ENCODE measurements at regions not wholly inside any gene's neighbourhood (a gene's known extent, or its start where the extent isn't known, plus 50 kb on each side); places are given as distances from the start of the nearest gene placed in this dataset.

GRCh38 chr2:102886216-102886893 lies 124.5 kb downstream of the TMEM182 start:
- DNase-seq: no peak
- ChIA-PET POLR2A (ENCODE audit: unreplicated experiment) (no interaction called here), CTCF (no interaction called here)
- Histone ChIP-seq H3K27me3 (ENCODE audit: insufficient read depth, low read depth) (no peaks in the 10 kb centered on the region), H3K4me3 (no peak overlapping the region), H3K36me3 (ENCODE audit: low read depth) (no peaks in the 10 kb centered on the region), H3K9me2 (ENCODE audit: insufficient read depth) (no peaks in the 10 kb centered on the region), H3K27ac (no peak overlapping the region), H3K4me1 (replicated peaks; ENCODE audit: insufficient read depth) (no peaks in the 10 kb centered on the region), H3F3A (ENCODE audit: insufficient read depth, low read depth) (no peaks in the 10 kb centered on the region), H3K79me2 (ENCODE audit: low read depth) (no peaks in the 10 kb centered on the region), H3K4me2 (no peak overlapping the region), H3K9me3 (ENCODE audit: insufficient read depth, low read depth) (no peaks in the 10 kb centered on the region), H2AFZ (no peak overlapping the region), H4K20me1 (ENCODE audit: insufficient read depth) (no peaks in the 10 kb centered on the region)
- TF ChIP-seq CTCF (conservative IDR thresholded peaks at IDR 0.05) (no peak), EZH2 (IDR thresholded peaks at IDR 0.05; ENCODE audit: low read depth) (no peak)
- no TSS peak for BruUV-seq (replicated peaks)
- intact Hi-C loops (cut with micrococcal nuclease; ENCODE audit: unreplicated experiment): no loop called here

- no TSS peak for BruUV-seq (replicated peaks)
- intact Hi-C loops (cut with micrococcal nuclease; ENCODE audit: unreplicated experiment): no loop called here
- CTCF ChIA-PET: no interaction called here
- H3K27me3 ChIP-seq (ENCODE audit: insufficient read depth, low read depth): no peaks in the 10 kb centered on the region
- no peak overlapping the region for H3K4me3 ChIP-seq
- no peaks in the 10 kb centered on the region for H3K4me1 ChIP-seq (replicated peaks; ENCODE audit: insufficient read depth)
- no peak for DNase-seq
- no peak overlapping the region for H3K4me2 ChIP-seq
- H3K9me3 ChIP-seq (ENCODE audit: insufficient read depth, low read depth): no peaks in the 10 kb centered on the region
- no peaks in the 10 kb centered on the region for H3K79me2 ChIP-seq (ENCODE audit: low read depth)
- POLR2A ChIA-PET (ENCODE audit: unreplicated experiment): no interaction called here
- TF ChIP-seq EZH2 (IDR thresholded peaks at IDR 0.05; ENCODE audit: low read depth) (no peak), CTCF (conservative IDR thresholded peaks at IDR 0.05) (no peak)
- no peaks in the 10 kb centered on the region for H3K9me2 ChIP-seq (ENCODE audit: insufficient read depth)
- H3K27ac ChIP-seq: no peak overlapping the region
- H2AFZ ChIP-seq: no peak overlapping the region
- H3F3A ChIP-seq (ENCODE audit: insufficient read depth, low read depth): no peaks in the 10 kb centered on the region
- no peaks in the 10 kb centered on the region for H3K36me3 ChIP-seq (ENCODE audit: low read depth)
- H4K20me1 ChIP-seq (ENCODE audit: insufficient read depth): no peaks in the 10 kb centered on the region
Observed at GRCh38 chr2:102888514-102888913, 126.7 kb downstream of the TMEM182 start.

- Histone ChIP-seq H3K4me1 (replicated peaks; ENCODE audit: insufficient read depth) (0 out of 2 replicates have a peak, but pooled peaks cover 3% of the 10 kb centered on the region), H3K4me3 (no peak overlapping the region), H3K4me2 (no peak overlapping the region), H4K20me1 (ENCODE audit: insufficient read depth) (no peaks in the 10 kb centered on the region), H3K36me3 (ENCODE audit: low read depth) (no peaks in the 10 kb centered on the region), H2AFZ (no peak overlapping the region), H3K27me3 (ENCODE audit: insufficient read depth, low read depth) (no peaks in the 10 kb centered on the region), H3K27ac (no peak overlapping the region), H3F3A (ENCODE audit: insufficient read depth, low read depth) (no peaks in the 10 kb centered on the region), H3K9me3 (ENCODE audit: insufficient read depth, low read depth) (no peaks in the 10 kb centered on the region), H3K79me2 (ENCODE audit: low read depth) (no peaks in the 10 kb centered on the region), H3K9me2 (ENCODE audit: insufficient read depth) (no peaks in the 10 kb centered on the region)
- intact Hi-C loops (cut with micrococcal nuclease; ENCODE audit: unreplicated experiment): no loop called here
- POLR2A ChIA-PET (ENCODE audit: unreplicated experiment): interaction anchor here (0.6 kb wide), 1 partner anchor 950 kb away, joined by 3 read pairs; no protein-coding TSS in a partner anchor
- CTCF ChIA-PET: no interaction called here
- BruUV-seq (replicated peaks): no TSS peak
- TF ChIP-seq EZH2 (IDR thresholded peaks at IDR 0.05; ENCODE audit: low read depth) (no peak), CTCF (conservative IDR thresholded peaks at IDR 0.05) (no peak)
- no peak for DNase-seq
Observed at GRCh38 chr2:102891296-102891695, 129.5 kb downstream of the TMEM182 start.
